Endodermal cell (in vitro differentiated cells): ENCODE measurements at regions not wholly inside any gene's neighbourhood (a gene's known extent, or its start where the extent isn't known, plus 50 kb on each side); places are given as distances from the start of the nearest gene placed in this dataset.

Experiments
- DNase-seq: peaks from one replicate; pipeline ENCODE4 v3.0.0-alpha.2; 2017
- H3K27ac ChIP-seq: 2 replicates; pipeline ENCODE4 v1.5.1; 2013; ENCODE audit warnings: mild to moderate bottlenecking, low read depth, low read length, moderate library complexity
- H3K27me3 ChIP-seq: 2 replicates; pipeline ENCODE4 v1.6.1; 2013; ENCODE audit warnings: mild to moderate bottlenecking, low read length, moderate library complexity; ENCODE audit not compliant: insufficient read depth, control insufficient read depth, poor library complexity, severe bottlenecking
- H3K36me3 ChIP-seq: 2 replicates; pipeline ENCODE4 v1.7.0; 2013; ENCODE audit warnings: mild to moderate bottlenecking, low read length, moderate library complexity; ENCODE audit not compliant: control insufficient read depth, insufficient read depth
- H3K4me1 ChIP-seq: one replicate; pipeline ENCODE4 v1.7.0; 2013; ENCODE audit warnings: low read length; ENCODE audit not compliant: control insufficient read depth, insufficient read depth
- H3K4me3 ChIP-seq: 2 replicates; pipeline ENCODE4 v1.5.1; 2013; ENCODE audit warnings: mild to moderate bottlenecking, low read length, moderate library complexity
- H3K9ac ChIP-seq: 2 replicates; pipeline ENCODE4 v1.6.1; 2013; ENCODE audit warnings: mild to moderate bottlenecking, low read length, moderate library complexity; ENCODE audit not compliant: poor library complexity, severe bottlenecking; ENCODE audit errors: extremely low read depth
- H3K9me3 ChIP-seq: 2 replicates; pipeline ENCODE4 v1.6.1; 2013; ENCODE audit warnings: mild to moderate bottlenecking, low read length, moderate library complexity; ENCODE audit not compliant: control insufficient read depth
- H3K27ac Mint-ChIP-seq: 2 replicates; pipeline ENCODE4 v1.8.0; 2020; ENCODE audit warnings: mixed read lengths
- H3K27me3 Mint-ChIP-seq: 2 replicates; pipeline ENCODE4 v1.8.0; 2021; ENCODE audit warnings: mild to moderate bottlenecking, mixed read lengths; ENCODE audit not compliant: insufficient read depth
- H3K36me3 Mint-ChIP-seq: 2 replicates; pipeline ENCODE4 v1.8.0; 2020; ENCODE audit warnings: low read depth, mixed read lengths
- H3K4me1 Mint-ChIP-seq: 2 replicates; pipeline ENCODE4 v1.8.0; 2020; ENCODE audit warnings: mixed read lengths
- H3K4me3 Mint-ChIP-seq: 2 replicates; pipeline ENCODE4 v1.8.0; 2020; ENCODE audit warnings: mild to moderate bottlenecking, moderate library complexity, mixed read lengths
- H3K9me3 Mint-ChIP-seq: 2 replicates; pipeline ENCODE4 v1.8.0; 2020; ENCODE audit warnings: mild to moderate bottlenecking, mixed read lengths
- CTCF ChIP-seq: fragments of 200-600 bp; sonication (generic); conservative IDR thresholded peaks from 2 replicates; pipeline ENCODE4 v1.5.0; 2021; ENCODE audit warnings: antibody characterized with exemption, mild to moderate bottlenecking
- WGBS, 2 experiments: methylation state at CpG; one replicate each; pipeline versions ENCODE4 v1.1.5 to v1.1.7; 2013; ENCODE audit warnings: missing lambda C conversion rate in 2 of 2, mixed read lengths in 1 of 2; ENCODE audit not compliant: insufficient coverage in 1 of 2, insufficient read length in 1 of 2; 5-methylcytosine and 5-hydroxymethylcytosine counted together

- Mint-ChIP-seq H3K9me3 (peaks cover 2% of the 10 kb centered on the region), H3K4me1 (peaks cover 15% of the 10 kb centered on the region), H3K4me3 (no peak overlapping the region), H3K27ac (no peak overlapping the region), H3K27me3 (peaks cover 24% of the 10 kb centered on the region), H3K36me3 (no peaks in the 10 kb centered on the region)
- no peak for DNase-seq
- no peak overlapping the region for H3K27ac ChIP-seq
- H3K27me3 ChIP-seq = peaks cover 18% of the 10 kb centered on the region
- TF ChIP-seq CTCF = no peak
- no peak overlapping the region for H3K4me3 ChIP-seq
- no peak overlapping the region for H3K9ac ChIP-seq
- no peaks in the 10 kb centered on the region for H3K4me1 ChIP-seq
- H3K9me3 ChIP-seq = no peaks in the 10 kb centered on the region
- 85 to 100% methylated on average over 1 of the region's 1 CpG for WGBS, 2 experiments
- H3K36me3 ChIP-seq = no peaks in the 10 kb centered on the region
Measured at GRCh38 chr5:67339219-67339767, 142.7 kb upstream of the CD180 start.

DNA sequence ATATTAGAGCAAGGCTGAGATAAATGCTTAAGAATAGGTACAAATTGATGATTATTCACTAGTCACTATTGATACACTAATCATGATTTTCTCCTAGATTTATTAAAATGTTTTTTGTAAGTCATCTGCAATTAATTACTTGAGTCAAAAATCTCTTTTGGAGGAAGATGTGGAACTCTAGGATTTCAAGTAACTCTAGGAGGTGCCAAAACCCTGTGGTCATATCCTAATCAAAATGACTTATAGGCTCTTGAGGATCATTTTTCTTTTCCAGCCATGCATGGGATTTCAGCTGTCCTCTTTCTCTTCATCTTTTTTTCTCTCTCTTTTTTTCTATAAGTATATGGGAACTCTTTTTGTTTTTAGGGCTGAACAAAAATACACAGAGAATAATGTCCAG, 141.8 kb upstream of the CD180 start:
- no peak for TF ChIP-seq CTCF
- Mint-ChIP-seq H3K27ac (no peak overlapping the region), H3K4me3 (no peak overlapping the region), H3K27me3 (peaks cover 24% of the 10 kb centered on the region), H3K36me3 (no peaks in the 10 kb centered on the region), H3K4me1 (peaks cover 18% of the 10 kb centered on the region), H3K9me3 (no peaks in the 10 kb centered on the region)
- H3K27me3 ChIP-seq = peaks cover 18% of the 10 kb centered on the region
- no peak overlapping the region for H3K9ac ChIP-seq
- no peak overlapping the region for H3K4me3 ChIP-seq
- no peaks in the 10 kb centered on the region for H3K4me1 ChIP-seq
- H3K9me3 ChIP-seq = no peaks in the 10 kb centered on the region
- no peak for DNase-seq
- no peak overlapping the region for H3K27ac ChIP-seq
- H3K36me3 ChIP-seq = no peaks in the 10 kb centered on the region

DNA sequence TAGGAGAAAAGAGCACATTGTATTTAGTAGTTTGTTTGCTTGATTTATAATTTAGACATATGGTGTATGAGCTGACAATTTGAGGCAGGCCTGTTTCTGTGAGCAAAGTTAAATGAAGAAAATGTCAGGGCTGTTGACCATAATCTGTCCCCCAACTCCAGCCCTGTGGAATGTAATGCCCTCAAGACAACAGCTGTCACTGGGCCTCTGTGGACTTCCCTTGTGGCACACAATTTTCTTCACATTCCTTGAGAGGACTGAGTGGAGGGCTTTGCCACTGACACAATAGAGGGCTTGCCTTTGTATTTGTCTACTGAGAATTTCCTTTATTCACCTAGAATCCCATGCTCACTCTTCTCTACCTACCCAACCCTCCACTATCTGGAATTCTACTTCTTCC, 141.2 kb upstream of the CD180 start:
- H3K36me3 ChIP-seq = no peaks in the 10 kb centered on the region
- H3K9me3 ChIP-seq = peaks cover 1% of the 10 kb centered on the region
- no peaks in the 10 kb centered on the region for H3K4me1 ChIP-seq
- peaks cover 24% of the 10 kb centered on the region for H3K27me3 ChIP-seq
- Mint-ChIP-seq H3K4me1 (peaks cover 18% of the 10 kb centered on the region), H3K27me3 (peaks cover 27% of the 10 kb centered on the region), H3K36me3 (no peaks in the 10 kb centered on the region), H3K27ac (no peak overlapping the region), H3K9me3 (no peaks in the 10 kb centered on the region), H3K4me3 (no peak overlapping the region)
- no peak overlapping the region for H3K4me3 ChIP-seq
- no peak for TF ChIP-seq CTCF
- no peak for DNase-seq
- no peak overlapping the region for H3K27ac ChIP-seq
- H3K9ac ChIP-seq = no peak overlapping the region
